Stomach (tissue), 4 donors: ENCODE measurements at regions not wholly inside any gene's neighbourhood (a gene's known extent, or its start where the extent isn't known, plus 50 kb on each side); places are given as distances from the start of the nearest gene placed in this dataset.
"Not testable (repeated sequence)": the region's sequence is repeated elsewhere in the genome, so short reads cannot be mapped to it uniquely, and the experiment has no call there.

Experiments used
- CTCF ChIP-seq, 7 experiments: fragments of 450-650 bp in 4 of 7; fragments of 200-600 bp in 3 of 7; sonication (generic) in 3 of 7; IDR thresholded peaks; one replicate each; pipeline ENCODE4 v1.5.1; 2016 to 2019; ENCODE audit warnings: antibody characterized with exemption in 7 of 7, control low read depth in 2 of 7, mild to moderate bottlenecking in 1 of 7
- POLR2A ChIP-seq, 4 donors: fragments of 450-650 bp; IDR thresholded peaks; one replicate each; pipeline ENCODE4 v1.6.1; 2016; ENCODE audit warnings: antibody characterized with exemption in 4 of 4, control low read depth in 2 of 4, mild to moderate bottlenecking in 1 of 4, moderate library complexity in 1 of 4
- POLR2AphosphoS5 ChIP-seq, 3 donors: sonication (generic); formaldehyde crosslinking; IDR thresholded peaks; one replicate each; pipeline ENCODE4 v1.6.1; 2016; ENCODE audit warnings: antibody characterized with exemption in 3 of 3

GRCh38 chrX:729101-729500 lies 98.5 kb downstream of the SHOX start:
- TF ChIP-seq CTCF, POLR2AphosphoS5, POLR2A (IDR thresholded peaks at IDR 0.05): not testable (repeated sequence)
